ENCODE measurements at regions not wholly inside any gene's neighbourhood (a gene's known extent, or its start where the extent isn't known, plus 50 kb on each side); places are given as distances from the start of the nearest gene placed in this dataset.

DNA sequence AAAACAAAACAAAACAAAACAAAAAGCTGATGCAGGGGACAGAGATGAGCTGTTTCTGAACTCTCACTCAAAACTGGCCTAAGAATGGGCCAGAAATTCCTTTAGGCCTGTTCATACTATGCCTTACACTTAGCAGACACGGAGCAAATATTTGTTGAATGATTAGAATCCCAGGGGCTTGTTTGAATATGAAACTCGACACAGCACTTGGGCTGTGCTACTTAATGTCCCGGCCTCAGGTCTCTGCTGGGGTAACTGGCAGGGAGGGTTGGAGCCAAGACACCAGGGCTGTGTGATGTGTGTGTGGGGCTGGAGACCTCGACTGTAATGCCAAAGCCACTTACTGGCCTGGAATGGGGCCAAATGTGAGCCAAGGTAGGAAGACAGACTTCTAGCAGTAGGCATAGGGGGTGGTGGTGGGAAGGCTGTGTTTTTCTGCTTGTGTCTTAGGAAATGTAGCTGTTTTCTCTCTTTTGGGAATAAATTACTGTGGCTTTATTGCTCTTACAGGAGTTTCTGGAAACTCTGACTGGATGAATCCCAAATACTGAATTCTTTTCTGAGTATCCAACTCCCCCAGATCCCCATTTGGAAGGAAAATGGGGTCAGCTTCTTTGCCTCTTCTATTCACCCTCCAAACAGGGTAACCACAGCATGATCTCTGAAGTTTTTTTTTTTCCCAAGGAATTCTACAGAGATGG is 66.7 kb downstream of the EMX2 start:
- ChIA-PET POLR2A (ENCODE audit: partially characterized antibody) (no interaction called here), CTCF (ENCODE audit: partially characterized antibody) (interaction anchor here (0.7 to 1.0 kb wide), 2 partner anchors 24 to 441 kb away, joined by 3 to 4 read pairs; no protein-coding TSS in a partner anchor)
- Histone ChIP-seq H3K36me3 (ENCODE audit: control insufficient read depth in 2 of 4, insufficient read depth in 4 of 4, low read length in 3 of 4) (no peaks in the 10 kb centered on the region), H4K20me1 (replicated peaks in 1 of 2; ENCODE audit: control insufficient read depth in 1 of 2, insufficient read depth in 2 of 2, low read length in 2 of 2) (peaks cover 0 to 2% of the 10 kb centered on the region in 2 experiments), H3K27me3 (replicated peaks in 1 of 4; ENCODE audit: control insufficient read depth in 3 of 4, extremely low read depth in 1 of 4, insufficient read depth in 3 of 4, low read length in 3 of 4) (no peaks in the 10 kb centered on the region), H2BK120ac (replicated peaks; ENCODE audit: low read depth, low read length) (no peak overlapping the region), H3K27ac (ENCODE audit: low read depth, low read length) (no peak overlapping the region), H2BK5ac (ENCODE audit: low read depth, low read length) (no peak overlapping the region), H3K79me1 (ENCODE audit: low read depth, low read length) (no peaks in the 10 kb centered on the region), H3K23ac (ENCODE audit: insufficient read length) (no peak overlapping the region), H3K9ac (replicated peaks in 1 of 4; ENCODE audit: extremely low read depth in 1 of 4, low read depth in 3 of 4, low read length in 3 of 4) (no peak overlapping the region), H3K4me3 (ENCODE audit: extremely low read depth in 1 of 4, insufficient read depth in 2 of 4, low read depth in 3 of 4, low read length in 4 of 4) (no peak overlapping the region), H2BK20ac (ENCODE audit: low read length) (no peak overlapping the region), H3K4ac (replicated peaks; ENCODE audit: insufficient read length, low read depth, low read length) (no peak overlapping the region), H3K79me2 (ENCODE audit: control insufficient read depth in 1 of 2, insufficient read depth in 2 of 2, low read length in 2 of 2) (no peaks in the 10 kb centered on the region), H3K18ac (ENCODE audit: extremely low read depth, low read length) (no peak overlapping the region), H2AK5ac (ENCODE audit: low read depth, low read length) (no peak overlapping the region), H4K91ac (replicated peaks; ENCODE audit: insufficient read length, low read length) (no peak overlapping the region), H3K4me2 (ENCODE audit: insufficient read depth in 1 of 2, low read depth in 2 of 2, low read length in 2 of 2) (no peak overlapping the region), H3K23me2 (ENCODE audit: low read depth, low read length) (no peaks in the 10 kb centered on the region), H2BK15ac (ENCODE audit: low read length) (no peak overlapping the region), H3K4me1 (replicated peaks in 1 of 4; ENCODE audit: control insufficient read depth in 3 of 4, insufficient read depth in 4 of 4, low read length in 3 of 4) (peaks cover 0 to 5% (median 3%) of the 10 kb centered on the region in 4 experiments; a peak in 2 of 7 replicates), H2AFZ (ENCODE audit: low read length) (no peak overlapping the region), H3K56ac (replicated peaks; ENCODE audit: insufficient read length, low read depth, low read length) (no peak overlapping the region), H3K9me3 (ENCODE audit: insufficient read depth in 2 of 2, low read depth in 1 of 2, low read length in 1 of 2) (no peaks in the 10 kb centered on the region), H4K5ac (ENCODE audit: insufficient read length, low read depth, low read length) (no peak overlapping the region), H4K8ac (ENCODE audit: extremely low read depth, insufficient read depth, low read length) (no peak overlapping the region), H3K14ac (ENCODE audit: insufficient read length) (no peak overlapping the region), H2BK12ac (ENCODE audit: low read depth, low read length) (no peak overlapping the region)
- 92% methylated on average over 4 of the region's 4 CpGs; no CpG with 5 or more reads in 1 of the 2 experiments for WGBS, 2 experiments (ENCODE audit: extremely low coverage in 1 of 2, insufficient coverage in 1 of 2, insufficient read length in 1 of 2, insufficient replicate concordance in 2 of 2, low coverage in 1 of 2, low lambda C conversion rate in 2 of 2, missing lambda C conversion rate in 1 of 2)
- no peak for DNase-seq (ENCODE audit: low read depth in 1 of 2, low spot score in 2 of 2)
- FAIRE-seq, result no peak
- TF ChIP-seq RXRA (IDR thresholded peaks at IDR 0.05; ENCODE audit: insufficient read depth, low read depth, low read length) (no peak), CREB1 (IDR thresholded peaks at IDR 0.05) (no peak), EGR1 (IDR thresholded peaks at IDR 0.05; ENCODE audit: borderline replicate concordance, low read depth, low read length) (no peak), NRF1 (IDR thresholded peaks at IDR 0.05; ENCODE audit: low read depth, low read length) (no peak), CBX5 (IDR thresholded peaks at IDR 0.05; ENCODE audit: low read depth, low read length) (no peak), EZH2 (IDR thresholded peaks at IDR 0.05; ENCODE audit: low read depth, low read length, severe bottlenecking) (no peak)

All from H1 (cell line).